ENCODE measurements at regions not wholly inside any gene's neighbourhood (a gene's known extent, or its start where the extent isn't known, plus 50 kb on each side); places are given as distances from the start of the nearest gene placed in this dataset.

DNA sequence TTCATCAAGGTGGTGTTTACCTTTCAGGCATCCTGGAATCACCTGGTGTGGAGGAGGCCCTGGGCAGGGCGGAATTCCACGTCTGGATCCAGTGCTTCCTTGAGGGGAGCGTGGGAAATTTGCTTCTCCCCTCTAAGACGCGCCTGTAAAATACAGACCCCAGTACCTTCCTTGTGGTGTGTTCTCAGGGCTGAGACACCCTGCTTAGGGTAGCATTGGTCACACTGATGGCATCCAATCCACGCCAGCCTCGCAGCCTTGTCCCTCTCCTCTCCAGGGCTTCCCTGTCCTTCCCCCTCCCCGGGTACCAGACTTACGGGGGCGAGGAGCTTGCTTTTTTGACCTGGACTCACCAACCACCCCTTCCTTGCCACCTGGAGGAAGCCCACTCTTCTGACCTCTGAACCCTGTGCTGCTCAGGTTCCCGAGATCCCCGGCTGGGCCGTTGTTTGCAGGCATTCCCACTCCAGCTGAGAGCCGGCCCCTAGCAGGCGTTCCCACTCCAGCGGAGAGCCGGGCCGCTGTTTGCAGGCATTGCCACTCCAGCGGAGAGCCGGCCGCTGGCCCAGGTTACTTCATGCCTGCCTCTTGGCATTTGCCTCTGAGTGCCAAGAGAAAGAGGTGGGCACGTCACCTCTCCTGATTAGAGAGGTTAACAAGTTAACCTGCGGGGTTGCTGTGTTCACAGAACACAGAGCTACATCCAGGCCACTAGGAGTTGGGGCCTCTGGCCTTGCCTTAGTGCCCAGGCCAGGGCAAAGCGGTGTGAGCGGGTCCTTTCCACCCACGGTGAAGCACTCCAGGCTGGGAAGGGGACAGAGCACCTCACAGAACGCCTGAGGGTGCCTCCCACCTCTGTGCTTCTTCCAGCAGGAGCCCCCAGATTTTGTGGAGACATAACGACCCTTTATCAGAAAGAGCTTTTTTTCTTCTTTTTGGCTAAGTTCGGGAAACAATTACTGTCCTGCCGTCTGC, 254.0 kb upstream of the PPP2R2D start:
- DNase-seq (ENCODE audit: low read depth in 4 of 6, low spot score in 6 of 6), result no peak
- H3K9me3 ChIP-seq (ENCODE audit: control insufficient read depth, insufficient read depth, low read length), result no peaks in the 10 kb centered on the region
- 81% methylated on average over 29 of the region's 30 CpGs for WGBS (ENCODE audit: insufficient coverage)
- H3K4me3 ChIP-seq (ENCODE audit: low read depth, low read length), result no peak overlapping the region
- H3K4me1 ChIP-seq (ENCODE audit: control insufficient read depth, insufficient read depth, low read length), result peaks cover 30% of the 10 kb centered on the region
- H3K27me3 ChIP-seq (ENCODE audit: control insufficient read depth, insufficient read depth, low read length), result no peaks in the 10 kb centered on the region
- H3K27ac ChIP-seq (ENCODE audit: low read depth, low read length), result no peak overlapping the region
- H3K36me3 ChIP-seq (ENCODE audit: control insufficient read depth, insufficient read depth, low read length), result no peaks in the 10 kb centered on the region

DNA sequence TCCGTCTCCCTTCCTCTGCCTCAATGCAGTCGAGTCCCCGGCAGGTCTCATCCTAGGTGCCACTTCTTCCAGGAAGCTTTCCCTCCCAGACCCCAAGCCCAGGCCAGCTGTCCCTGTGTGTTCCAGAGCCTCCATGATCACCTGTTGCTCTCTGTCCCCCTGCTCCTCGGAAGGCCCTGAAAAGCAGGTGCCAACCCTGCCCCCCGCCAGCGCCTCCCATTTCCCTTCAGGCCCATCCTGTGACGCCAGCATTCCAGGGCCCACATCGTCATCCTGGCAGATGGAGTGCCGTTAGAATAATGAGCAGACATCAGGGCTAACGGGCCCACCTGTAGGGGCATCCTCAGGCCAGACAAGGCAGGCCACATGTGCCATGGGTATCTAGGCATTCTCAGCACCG, 253.0 kb upstream of the PPP2R2D start:
- H3K27me3 ChIP-seq (ENCODE audit: control insufficient read depth, insufficient read depth, low read length), result peaks cover 3% of the 10 kb centered on the region
- H3K27ac ChIP-seq (ENCODE audit: low read depth, low read length), result no peak overlapping the region
- no peak for DNase-seq (ENCODE audit: low read depth in 4 of 6, low spot score in 6 of 6)
- H3K4me1 ChIP-seq (ENCODE audit: control insufficient read depth, insufficient read depth, low read length), result peaks cover 39% of the 10 kb centered on the region
- 89% methylated on average over 10 of the region's 11 CpGs for WGBS (ENCODE audit: insufficient coverage)
- H3K36me3 ChIP-seq (ENCODE audit: control insufficient read depth, insufficient read depth, low read length), result no peaks in the 10 kb centered on the region
- no peak overlapping the region for H3K4me3 ChIP-seq (ENCODE audit: low read depth, low read length)
- no peaks in the 10 kb centered on the region for H3K9me3 ChIP-seq (ENCODE audit: control insufficient read depth, insufficient read depth, low read length)

DNA sequence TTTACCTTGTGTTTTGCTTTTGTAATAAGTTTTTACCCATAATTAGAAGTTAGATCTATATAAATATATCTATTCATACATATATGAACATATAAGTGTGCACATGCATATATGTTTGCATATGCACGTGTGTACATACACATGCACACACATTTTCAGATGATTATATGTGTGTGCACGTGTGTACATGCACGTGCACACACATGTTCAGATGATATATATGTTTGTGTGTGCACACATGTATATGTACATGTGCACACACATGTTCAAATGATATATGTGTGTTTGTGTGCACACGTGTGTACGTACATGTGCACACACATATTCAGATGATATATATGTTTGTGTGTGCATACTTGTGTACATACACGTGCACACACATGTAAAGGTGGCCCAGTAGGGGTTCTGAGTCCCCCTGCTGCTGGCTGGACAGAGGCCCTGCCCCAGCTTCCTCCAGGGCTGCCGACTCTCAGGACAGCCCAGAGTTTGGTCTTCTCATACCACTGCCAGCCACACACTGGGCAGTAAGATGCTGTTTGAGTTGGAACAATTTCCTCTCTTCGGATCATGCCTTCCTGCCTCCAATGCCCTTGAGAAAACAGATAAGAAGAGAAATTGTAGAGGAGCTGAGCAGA, 252.3 kb upstream of the PPP2R2D start:
- Histone ChIP-seq H3K4me1 (ENCODE audit: control insufficient read depth, insufficient read depth, low read length) (peaks cover 46% of the 10 kb centered on the region), H3K4me3 (ENCODE audit: low read depth, low read length) (no peak overlapping the region), H3K27me3 (ENCODE audit: control insufficient read depth, insufficient read depth, low read length) (peaks cover 3% of the 10 kb centered on the region), H3K9me3 (ENCODE audit: control insufficient read depth, insufficient read depth, low read length) (no peaks in the 10 kb centered on the region), H3K27ac (ENCODE audit: low read depth, low read length) (no peak overlapping the region), H3K36me3 (ENCODE audit: control insufficient read depth, insufficient read depth, low read length) (no peaks in the 10 kb centered on the region)
- DNase-seq (ENCODE audit: low read depth in 4 of 6, low spot score in 6 of 6), result no peak
- WGBS (ENCODE audit: insufficient coverage), result 92% methylated on average over 4 of the region's 8 CpGs

DNA sequence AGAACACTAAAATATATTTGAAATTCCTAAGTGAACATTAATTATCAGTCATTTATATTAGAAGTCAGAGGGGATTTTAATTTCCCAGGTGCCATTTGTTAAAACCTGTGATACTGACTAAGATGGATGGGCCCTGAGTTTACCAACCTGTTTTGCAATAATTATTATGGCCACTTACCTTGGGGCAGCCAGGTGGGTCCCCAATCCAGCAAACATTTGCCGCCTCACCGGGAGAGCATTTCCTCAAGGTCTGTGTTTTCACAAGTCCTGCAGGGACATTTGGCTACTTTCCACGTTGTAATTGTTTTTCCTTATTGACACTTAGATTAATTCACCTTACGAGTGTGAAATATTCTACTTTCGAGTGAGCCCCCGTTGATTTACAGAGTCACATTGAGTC, 251.2 kb upstream of the PPP2R2D start:
- Histone ChIP-seq H3K27ac (ENCODE audit: low read depth, low read length) (no peak overlapping the region), H3K36me3 (ENCODE audit: control insufficient read depth, insufficient read depth, low read length) (no peaks in the 10 kb centered on the region), H3K4me1 (ENCODE audit: control insufficient read depth, insufficient read depth, low read length) (peaks cover 45% of the 10 kb centered on the region), H3K27me3 (ENCODE audit: control insufficient read depth, insufficient read depth, low read length) (peaks cover 3% of the 10 kb centered on the region), H3K9me3 (ENCODE audit: control insufficient read depth, insufficient read depth, low read length) (no peaks in the 10 kb centered on the region), H3K4me3 (ENCODE audit: low read depth, low read length) (no peak overlapping the region)
- DNase-seq (ENCODE audit: low read depth in 4 of 6, low spot score in 6 of 6), result no peak
- WGBS (ENCODE audit: insufficient coverage), result 80% methylated on average over 1 of the region's 6 CpGs

DNA sequence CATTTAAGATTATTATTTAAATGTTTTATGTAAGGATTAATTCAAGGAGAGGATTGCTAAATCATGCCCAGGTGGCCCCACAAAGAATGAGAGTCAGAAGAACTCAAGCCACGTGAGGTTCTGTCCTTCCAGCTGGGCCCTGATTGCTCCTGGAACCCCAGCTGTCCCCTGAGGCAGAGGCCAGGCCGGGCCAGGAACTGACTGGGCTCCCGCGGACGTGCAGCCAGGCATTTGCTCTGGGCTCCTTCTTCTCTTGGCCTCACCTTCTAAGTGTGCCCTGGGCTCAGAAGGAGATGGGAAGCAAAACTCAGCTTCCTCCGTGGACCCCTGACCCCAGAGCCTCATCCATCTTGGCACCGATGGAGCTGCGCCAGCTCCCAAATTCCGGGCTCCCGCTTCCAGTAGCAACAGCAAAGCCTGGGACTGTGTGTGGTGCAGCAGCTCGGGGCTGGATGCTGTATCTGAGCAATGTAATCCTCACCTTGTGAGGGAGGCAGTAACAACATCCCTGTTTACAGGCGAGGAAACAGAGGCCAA, 250.6 kb upstream of the PPP2R2D start:
- DNase-seq (ENCODE audit: low read depth in 4 of 6, low spot score in 6 of 6), result peak in 1 of 6 donors; percentile 12
- Histone ChIP-seq H3K27ac (ENCODE audit: low read depth, low read length) (no peak overlapping the region), H3K9me3 (ENCODE audit: control insufficient read depth, insufficient read depth, low read length) (no peaks in the 10 kb centered on the region), H3K4me3 (ENCODE audit: low read depth, low read length) (no peak overlapping the region), H3K36me3 (ENCODE audit: control insufficient read depth, insufficient read depth, low read length) (no peaks in the 10 kb centered on the region), H3K4me1 (ENCODE audit: control insufficient read depth, insufficient read depth, low read length) (peaks cover 46% of the 10 kb centered on the region), H3K27me3 (ENCODE audit: control insufficient read depth, insufficient read depth, low read length) (peaks cover 3% of the 10 kb centered on the region)
- 40% methylated on average over 12 of the region's 12 CpGs for WGBS (ENCODE audit: insufficient coverage)

DNA sequence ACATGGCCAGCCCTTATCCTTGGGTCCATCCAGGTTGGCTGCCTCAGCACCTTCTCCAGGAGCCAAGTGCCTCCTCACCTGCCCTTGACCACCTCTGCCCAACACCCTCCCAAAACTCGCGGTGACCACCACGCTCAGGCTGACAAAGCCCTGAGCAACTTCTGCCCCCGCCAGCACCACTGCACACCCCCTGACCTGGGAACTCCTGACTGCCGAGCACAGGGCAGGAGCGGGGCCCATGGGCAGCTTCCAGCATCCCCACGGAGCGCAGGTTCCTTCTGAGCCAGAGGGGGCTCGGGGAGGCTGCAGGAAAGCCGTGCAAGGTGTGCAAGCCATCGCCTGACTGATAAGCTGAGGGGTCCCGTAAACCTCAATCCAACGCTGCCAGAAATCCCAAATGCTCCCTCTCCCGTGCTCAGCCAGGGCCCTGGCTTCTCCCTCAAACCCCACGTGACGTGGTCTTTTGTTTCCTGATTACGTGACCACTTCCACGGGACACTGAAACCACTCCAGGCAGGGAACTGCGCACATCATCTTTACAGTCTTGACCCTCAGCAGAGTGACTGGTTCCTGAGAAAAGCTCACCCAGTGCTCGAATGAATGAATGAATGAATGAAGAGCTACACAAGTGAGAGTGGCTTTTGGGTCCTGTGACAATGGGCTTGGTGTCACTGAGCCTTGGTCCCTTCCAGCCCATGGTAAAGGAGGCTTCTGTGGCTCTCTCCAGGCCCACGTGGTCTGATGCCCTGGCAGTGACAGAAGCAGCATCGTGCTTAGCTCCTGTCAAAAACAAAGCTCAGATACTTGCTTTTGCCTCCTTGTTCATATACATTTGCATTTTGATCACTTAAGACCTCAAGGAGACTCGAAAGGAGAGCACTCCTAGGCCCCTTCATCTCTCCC, 249.8 kb upstream of the PPP2R2D start:
- no peak for DNase-seq (ENCODE audit: low read depth in 4 of 6, low spot score in 6 of 6)
- Histone ChIP-seq H3K9me3 (ENCODE audit: control insufficient read depth, insufficient read depth, low read length) (no peaks in the 10 kb centered on the region), H3K4me1 (ENCODE audit: control insufficient read depth, insufficient read depth, low read length) (peaks cover 49% of the 10 kb centered on the region), H3K36me3 (ENCODE audit: control insufficient read depth, insufficient read depth, low read length) (no peaks in the 10 kb centered on the region), H3K27me3 (ENCODE audit: control insufficient read depth, insufficient read depth, low read length) (peaks cover 3% of the 10 kb centered on the region), H3K27ac (ENCODE audit: low read depth, low read length) (no peak overlapping the region), H3K4me3 (ENCODE audit: low read depth, low read length) (no peak overlapping the region)
- WGBS (ENCODE audit: insufficient coverage), result 71% methylated on average over 23 of the region's 23 CpGs

DNA sequence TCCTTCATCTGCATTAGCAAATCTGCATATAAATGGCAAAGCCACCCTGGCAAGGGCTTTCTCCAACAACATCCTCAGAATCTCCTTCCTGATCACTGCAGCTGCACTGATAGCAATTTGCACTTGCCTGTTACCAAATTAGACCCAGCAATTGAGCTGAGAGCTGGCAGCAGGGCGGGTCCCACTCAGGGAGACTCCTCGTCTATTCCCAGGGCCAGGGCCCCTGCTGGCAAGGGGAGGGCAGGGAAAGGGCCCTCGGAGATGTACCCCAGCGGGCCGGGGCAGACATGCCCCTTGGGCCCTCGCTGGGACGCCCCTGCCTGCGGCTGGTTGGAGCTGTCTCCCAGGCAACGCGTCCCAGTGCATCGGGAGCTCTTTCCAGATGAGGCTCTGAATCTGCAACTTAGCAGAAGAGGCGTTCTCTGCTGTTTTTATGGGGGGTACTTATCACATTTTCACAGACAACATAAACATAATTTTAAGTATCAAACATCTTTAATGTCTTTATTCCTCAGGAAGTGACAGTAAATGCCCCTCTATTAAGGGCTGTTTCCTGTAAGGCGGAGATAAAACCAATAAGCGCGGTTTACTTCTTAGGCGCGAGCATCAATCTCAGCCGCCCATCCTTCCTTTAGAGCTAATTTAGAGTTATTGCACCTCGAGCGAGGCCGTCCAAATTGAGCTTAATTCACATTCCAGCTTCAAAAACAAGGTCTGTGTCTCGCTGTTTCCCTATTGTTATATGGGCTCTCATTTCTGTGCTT, 249.0 kb upstream of the PPP2R2D start:
- H3K9me3 ChIP-seq (ENCODE audit: control insufficient read depth, insufficient read depth, low read length), result no peaks in the 10 kb centered on the region
- WGBS (ENCODE audit: insufficient coverage), result 5% methylated on average over 19 of the region's 22 CpGs
- peaks cover 3% of the 10 kb centered on the region for H3K27me3 ChIP-seq (ENCODE audit: control insufficient read depth, insufficient read depth, low read length)
- peak in 5 of 6 donors; percentile 24 to 90 (median 46) for DNase-seq (ENCODE audit: low read depth in 4 of 6, low spot score in 6 of 6)
- no peak overlapping the region for H3K4me3 ChIP-seq (ENCODE audit: low read depth, low read length)
- peaks cover 49% of the 10 kb centered on the region for H3K4me1 ChIP-seq (ENCODE audit: control insufficient read depth, insufficient read depth, low read length)
- no peak overlapping the region for H3K27ac ChIP-seq (ENCODE audit: low read depth, low read length)
- no peaks in the 10 kb centered on the region for H3K36me3 ChIP-seq (ENCODE audit: control insufficient read depth, insufficient read depth, low read length)

DNA sequence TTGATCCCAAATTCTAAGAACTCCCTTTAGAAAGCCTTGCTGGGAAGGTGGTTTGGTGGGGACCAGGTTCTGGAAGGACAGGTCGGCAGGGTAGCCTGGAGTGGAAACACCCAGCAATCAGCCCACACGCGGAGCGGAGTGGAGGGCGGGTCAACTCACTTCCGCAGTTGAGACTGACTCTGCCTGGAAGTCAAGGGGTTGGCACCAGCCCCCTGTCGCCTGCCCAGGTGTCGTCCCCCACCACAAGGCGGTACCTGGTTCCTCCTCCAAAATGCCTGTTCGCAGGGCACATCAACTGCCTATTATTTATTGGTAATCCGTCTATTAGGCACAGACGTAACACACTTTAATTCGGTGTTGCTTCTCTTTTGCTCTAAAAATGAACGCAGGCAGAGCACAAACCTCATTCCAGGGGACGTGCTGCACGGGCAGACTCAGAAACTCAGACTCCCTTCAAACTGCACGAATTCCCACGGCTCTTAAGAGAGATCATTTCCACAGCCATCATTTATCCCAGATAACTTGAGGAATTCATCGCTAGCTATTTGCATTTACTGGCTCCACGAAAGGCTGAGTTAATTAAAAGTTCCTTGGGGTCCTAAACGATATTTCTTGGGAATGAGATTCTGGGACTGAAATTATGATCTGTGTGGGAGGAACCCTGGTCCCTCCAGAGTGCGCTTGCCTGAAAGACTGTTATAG, 248.2 kb upstream of the PPP2R2D start:
- peak in 1 of 6 donors; percentile 81 for DNase-seq (ENCODE audit: low read depth in 4 of 6, low spot score in 6 of 6)
- 31% methylated on average over 17 of the region's 22 CpGs for WGBS (ENCODE audit: insufficient coverage)
- Histone ChIP-seq H3K9me3 (ENCODE audit: control insufficient read depth, insufficient read depth, low read length) (no peaks in the 10 kb centered on the region), H3K27ac (ENCODE audit: low read depth, low read length) (no peak overlapping the region), H3K4me1 (ENCODE audit: control insufficient read depth, insufficient read depth, low read length) (peaks cover 49% of the 10 kb centered on the region), H3K4me3 (ENCODE audit: low read depth, low read length) (no peak overlapping the region), H3K27me3 (ENCODE audit: control insufficient read depth, insufficient read depth, low read length) (peaks cover 3% of the 10 kb centered on the region), H3K36me3 (ENCODE audit: control insufficient read depth, insufficient read depth, low read length) (no peaks in the 10 kb centered on the region)
